Stimulated activated CD8-positive, alpha-beta memory T cell treated with anti-CD3 and anti-CD28 coated beads, Interleukin-4, amount 100 ng/mL, for 48 hours (primary cell): ENCODE measurements at regions not wholly inside any gene's neighbourhood (a gene's known extent, or its start where the extent isn't known, plus 50 kb on each side); places are given as distances from the start of the nearest gene placed in this dataset.

Experiments used
- DNase-seq: peaks from one replicate; pipeline ENCODE4 v3.0.0-alpha.2; 2020

DNA sequence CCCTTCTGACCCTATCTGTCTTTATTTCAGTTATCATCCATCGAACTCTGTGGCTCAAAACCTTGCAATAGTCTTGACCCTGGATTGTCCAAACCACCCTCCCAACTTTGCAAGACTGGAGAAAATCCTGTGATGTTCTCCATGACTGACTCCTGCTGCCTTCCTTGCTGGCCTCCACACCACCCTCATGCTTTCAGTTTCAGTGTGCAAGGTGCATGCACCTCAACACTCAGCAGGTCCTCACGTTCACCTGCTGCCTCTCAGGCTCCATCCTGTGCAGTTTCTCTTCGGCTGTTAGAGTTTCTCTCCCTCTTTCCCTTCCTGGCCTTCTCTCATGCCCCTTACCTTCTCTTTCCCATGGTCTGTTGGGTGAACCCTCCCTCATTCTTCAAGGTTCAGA, 59.4 kb upstream of the ASIC2 start:
- DNase-seq = no peak

DNA sequence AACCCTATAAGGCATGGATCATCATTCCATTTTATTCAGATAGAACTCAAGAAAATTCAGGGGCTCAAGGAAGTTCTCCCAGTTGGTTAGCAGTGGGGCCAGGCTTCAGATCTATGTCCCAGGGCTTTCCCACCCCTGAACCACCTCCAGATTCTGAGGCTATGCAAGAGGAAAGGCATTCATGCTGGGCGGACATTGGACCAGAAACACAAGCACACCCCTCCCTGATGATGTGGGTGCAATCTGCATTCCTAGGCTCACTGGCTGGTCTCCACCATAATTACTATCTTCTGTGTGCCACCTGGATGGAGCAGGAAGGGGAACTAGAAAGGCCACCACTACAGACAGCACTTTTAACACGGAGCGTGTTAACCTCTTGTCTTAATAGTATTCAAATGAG, 63.2 kb upstream of the ASIC2 start:
- no peak for DNase-seq

DNA sequence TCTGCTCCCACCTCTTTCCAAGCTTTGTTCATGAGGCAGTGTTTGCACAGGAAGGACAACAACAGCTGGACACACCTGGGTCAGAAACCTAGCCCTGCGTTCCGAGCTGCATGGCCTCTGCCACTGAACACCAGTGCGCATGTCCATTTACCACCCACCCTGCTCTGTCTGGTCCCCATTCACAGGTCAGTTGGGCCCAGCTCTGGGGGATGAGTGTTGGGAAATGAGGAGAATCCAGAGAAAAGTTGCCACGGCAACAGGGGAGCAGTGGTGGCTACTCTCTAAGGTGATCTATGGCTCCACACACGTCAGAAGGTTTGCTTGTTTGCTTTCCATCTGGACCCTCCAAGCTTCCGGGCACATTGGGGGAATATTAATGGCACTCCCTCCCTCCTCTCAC, 70.4 kb upstream of the ASIC2 start:
- no peak for DNase-seq

DNA sequence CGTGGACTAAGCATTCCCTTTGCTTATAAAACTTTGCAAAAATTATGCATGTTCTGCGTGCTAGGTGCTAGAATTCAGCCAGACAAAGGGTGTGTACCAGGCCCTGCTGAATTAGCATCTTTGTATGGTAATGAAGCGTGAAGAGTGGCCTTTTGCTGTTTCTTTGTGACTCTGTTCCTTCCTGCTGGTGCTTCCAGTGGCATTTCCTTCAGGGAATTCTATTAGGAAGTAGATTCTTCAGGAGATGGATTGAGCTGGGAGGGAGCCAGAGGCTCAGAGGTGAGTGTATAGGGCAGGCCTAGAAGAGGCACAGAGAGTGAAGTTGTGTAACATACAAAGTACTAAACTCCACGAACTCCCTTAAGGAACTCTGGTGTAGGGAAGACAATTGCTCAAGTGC, 73.9 kb upstream of the ASIC2 start:
- no peak for DNase-seq

DNA sequence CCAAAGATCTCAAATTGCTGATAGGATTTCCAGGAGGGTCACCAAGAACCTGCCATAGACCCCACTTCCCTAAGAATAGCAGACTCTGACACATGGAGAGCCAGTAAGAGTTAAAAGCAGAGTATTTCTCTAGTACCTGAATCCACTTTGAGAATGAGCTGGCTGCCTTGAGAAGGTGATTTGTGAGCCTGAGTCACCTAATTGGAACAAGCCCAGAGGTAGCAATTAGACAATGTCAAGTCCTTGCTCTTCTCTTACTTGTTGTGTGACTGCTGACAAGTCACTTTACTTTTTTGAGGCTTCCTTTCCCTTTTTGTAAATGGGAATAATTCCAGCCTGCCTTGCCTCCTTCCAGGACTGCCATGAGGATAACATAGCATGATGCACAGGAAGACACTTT, 76.1 kb upstream of the ASIC2 start:
- no peak for DNase-seq

DNA sequence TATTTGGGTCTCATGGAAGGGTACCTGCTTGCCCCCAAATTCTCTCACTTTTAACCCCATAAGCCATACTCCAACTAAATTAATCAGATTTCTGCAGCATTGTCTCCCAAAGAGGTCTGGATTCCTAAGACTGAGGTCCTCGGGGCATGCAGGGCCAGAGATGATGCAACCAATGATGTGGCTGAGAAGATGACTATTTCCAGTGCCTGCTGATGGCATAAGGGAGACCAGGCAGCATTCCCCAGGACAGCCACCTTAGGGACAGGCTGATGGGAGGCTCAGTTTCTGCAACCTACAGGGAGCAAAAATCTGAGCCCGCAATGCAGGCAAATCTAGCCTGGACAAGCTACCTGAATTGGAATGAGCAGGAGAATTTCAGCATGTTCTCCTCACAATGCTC, 76.8 kb upstream of the ASIC2 start:
- no peak for DNase-seq

DNA sequence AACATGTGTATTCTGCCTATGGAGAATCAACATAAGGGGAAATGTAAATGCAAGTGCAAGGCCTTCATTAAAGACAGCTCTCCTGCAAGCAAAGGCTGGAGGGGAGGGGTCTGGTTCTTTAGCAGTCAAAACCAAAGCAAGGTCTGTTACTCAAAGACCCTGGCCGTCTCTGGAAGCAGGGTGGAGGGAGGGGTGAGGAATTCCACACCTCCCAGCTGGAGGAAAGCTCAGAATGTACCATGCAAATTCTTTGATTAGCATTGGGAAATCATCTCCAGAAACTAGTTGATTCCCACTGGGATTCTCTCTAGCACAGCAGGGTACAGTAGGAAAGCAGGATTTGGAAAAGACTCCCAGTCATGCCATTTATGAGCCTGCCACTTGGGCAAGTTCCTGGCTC, 77.3 kb upstream of the ASIC2 start:
- no peak for DNase-seq

DNA sequence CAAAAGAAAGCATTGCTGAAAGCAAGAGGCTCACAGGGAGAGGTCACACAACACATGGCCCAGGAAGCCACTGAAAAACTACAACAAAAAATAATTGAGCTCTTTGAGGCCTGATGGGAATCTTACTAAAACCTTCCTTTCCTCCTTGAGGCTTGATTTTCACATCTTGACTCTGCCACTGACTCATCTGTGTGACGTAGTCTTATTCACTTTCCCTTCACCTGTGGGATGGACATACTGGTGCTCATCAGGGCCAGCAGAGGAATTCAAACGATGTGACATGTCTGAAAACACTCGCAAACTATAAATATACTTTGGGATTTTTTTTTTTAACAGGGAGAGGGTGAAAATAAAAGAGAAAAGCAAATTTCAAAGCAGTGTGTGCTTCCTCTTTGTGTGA, 78.3 kb upstream of the ASIC2 start:
- DNase-seq = no peak

DNA sequence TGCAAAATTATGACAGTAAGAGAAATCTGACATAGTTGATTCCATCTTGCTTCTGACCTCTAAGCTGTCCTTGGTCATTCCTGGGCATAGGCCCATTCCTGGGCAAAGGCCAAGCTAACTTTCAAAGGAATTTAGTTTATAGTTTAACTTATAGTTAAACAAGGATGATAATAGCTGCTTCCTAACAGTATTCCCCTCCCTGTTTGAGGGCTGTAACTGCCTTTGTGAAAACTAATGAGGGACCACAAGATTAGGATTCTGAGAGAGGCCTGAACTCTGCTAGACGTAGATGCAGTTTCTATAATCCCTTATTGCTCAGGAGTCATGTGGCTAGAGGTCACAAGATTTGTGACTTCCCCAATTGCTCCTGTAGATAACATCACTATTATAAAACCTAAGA, 80.2 kb upstream of the ASIC2 start:
- DNase-seq = no peak

DNA sequence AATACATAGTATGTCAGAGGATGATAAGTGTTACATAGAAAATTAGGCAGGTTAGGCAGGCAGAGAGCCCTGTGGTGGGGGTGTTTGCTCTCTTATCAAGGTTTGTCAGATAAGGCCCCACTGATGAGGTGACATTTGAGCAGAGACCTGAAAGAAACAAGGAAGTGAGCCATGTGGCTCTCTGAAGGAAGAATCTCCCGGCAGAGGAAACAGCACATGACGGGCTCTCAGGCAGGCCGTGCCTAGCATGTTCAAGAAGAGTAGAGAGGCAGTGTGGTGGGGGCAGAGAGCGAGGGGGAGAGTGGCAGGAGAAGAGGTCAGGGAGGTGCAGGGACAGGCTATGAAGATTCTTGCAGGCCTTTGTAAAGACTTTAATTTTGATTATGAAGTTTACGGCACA, 82.0 kb upstream of the ASIC2 start:
- no peak for DNase-seq

DNA sequence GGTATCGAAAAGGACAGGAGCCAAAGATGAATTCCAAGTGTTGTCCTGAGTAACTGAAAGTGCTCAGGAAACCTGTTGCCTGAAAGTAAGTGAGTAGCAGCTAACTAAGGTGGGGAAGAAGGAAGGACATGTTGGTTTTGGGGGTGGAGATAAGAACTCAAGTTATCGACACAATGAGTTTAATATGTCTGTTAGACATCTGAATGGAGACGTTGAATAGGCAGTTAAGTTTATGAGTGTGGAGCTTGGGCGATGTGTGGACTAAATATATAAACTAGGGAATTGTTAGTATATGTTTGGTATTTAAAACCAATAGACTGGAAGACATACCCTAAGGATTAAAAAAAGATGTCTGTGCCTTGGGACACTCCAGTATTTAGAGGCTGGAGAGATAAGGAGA, 82.7 kb upstream of the ASIC2 start:
- no peak for DNase-seq

DNA sequence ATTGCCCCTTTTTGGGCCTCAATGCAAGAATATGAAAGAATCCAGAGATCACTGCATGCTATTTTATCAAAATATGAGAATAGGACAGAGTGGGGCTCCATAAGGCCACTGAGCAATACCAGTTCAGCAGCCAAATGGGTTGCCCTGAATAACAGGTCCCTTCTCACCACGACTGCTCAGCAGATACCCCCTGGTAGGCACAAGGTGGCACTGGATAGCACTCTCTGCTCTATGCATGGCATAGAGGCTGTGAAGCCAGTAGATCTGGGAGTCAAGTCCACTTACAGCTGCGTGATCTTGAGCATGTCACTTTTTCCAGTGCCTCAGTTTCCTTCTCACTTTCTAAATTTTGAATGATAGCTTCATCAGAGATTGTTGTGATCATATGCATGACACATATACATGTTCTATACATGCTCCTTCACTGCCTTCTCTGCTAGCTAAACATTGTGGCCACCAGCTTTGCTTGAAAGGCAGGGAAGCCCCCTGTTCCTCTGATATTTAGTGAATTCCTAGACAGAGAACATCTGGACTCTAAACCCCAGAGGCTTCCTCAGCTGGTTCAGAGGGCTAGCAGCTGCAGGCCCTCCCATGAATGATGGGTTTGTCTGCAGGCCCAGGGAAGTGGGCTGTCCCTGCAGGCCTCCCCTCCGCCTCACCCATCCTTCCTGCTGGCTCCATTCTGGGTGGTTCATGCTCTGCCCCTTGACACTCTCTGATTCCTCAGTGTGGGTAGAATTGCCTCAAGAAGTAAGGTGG, 84.9 kb upstream of the ASIC2 start:
- no peak for DNase-seq

DNA sequence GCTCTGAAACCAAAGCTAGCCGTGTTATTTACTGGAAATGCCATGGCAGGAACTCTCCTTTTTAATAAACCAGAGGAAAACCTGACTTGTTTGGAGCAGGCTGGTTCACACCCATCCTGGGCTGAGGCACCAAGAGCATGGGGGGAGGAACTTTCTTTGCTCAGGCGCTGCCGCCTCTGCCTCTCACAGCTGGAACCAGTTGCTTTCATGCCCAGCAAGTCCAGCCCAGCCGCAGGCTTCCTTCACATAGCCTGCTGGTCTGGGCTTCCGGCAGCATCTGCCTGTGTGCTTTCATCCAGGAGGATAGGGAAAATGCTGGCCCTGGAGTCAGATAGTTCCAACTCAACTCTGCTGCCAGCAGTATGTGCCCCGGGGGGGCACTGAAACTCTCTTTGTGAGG, 88.1 kb upstream of the ASIC2 start:
- DNase-seq = no peak

DNA sequence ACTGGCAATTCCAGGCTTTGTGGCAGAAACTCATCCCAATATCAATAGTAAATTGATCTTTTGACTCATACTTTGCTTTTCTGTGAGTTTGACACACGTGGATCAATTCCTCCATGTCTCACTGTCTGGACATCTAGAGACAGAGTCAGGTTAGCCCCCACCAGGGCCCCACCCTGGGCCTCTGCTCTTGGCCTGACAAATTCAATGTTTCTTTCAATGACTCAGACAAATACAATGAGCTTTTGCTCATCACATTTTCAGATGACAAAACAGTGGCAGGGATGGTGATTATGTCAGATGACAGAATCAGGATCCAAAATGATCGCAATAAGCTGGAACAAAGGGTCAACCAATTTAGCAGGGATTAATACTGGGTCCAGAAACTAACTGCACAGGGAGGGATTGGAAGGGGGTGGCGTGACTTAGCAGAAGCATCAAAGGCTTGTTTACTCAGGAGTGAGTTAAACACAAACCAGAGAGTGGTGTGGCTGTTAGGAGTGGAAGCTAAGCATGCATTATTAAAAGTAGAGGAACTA, 90.5 kb upstream of the ASIC2 start:
- no peak for DNase-seq

DNA sequence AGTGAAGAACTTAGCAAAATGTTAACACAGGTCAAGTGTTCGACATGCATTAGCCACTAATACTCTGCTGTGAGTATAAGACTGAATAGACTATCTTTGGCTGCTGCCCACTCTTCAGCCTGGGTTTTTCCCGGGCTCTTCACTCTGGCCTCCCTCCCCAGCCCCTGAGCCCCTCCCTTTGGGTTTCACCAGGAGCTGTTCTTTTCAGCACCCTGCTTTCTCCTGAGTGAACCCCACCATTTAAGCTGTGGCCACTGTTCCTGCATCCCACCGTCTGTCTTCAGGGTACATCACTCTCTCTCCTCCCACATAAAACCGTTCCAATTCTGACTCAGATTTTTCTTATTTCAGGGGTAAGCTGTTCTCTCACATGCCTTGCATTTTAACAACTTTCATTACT, 92.0 kb upstream of the ASIC2 start:
- DNase-seq = no peak

DNA sequence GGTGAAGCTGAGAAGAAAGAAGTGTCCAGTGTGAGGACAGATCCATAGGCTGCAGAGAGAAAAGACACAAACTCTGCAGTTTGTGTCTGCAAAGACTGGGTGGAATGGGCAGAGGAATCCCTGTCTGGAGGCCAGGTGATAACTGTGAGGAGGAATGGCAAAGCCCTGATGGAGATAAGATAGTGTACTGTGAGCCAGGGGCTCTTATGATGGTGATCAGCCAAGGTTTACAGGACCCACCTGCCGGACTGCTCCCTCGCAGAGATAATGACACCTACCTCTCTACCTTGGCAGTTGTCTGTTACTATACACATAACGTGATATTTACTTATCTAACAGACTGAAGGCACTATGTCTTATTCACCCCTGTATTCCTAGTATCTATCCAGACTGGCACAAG, 92.6 kb upstream of the ASIC2 start:
- DNase-seq = no peak

DNA sequence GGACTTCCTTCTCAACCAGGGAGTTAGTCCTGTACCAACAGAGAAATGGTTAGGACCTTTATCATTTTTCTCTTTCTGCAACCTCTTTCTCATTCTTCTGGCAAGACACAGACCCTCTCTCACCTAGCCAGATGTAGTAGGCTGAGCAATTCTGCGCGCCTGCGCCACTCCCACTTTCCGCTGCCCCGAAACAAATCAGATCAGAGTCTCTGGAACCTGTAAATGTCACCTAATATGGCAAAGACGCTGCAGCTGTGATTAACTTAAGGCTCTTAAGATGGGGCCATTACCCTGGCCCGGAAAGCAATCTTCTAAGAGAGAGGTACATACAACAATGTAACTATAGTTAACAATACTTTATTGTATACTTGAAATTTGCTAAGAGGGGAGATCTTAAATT, 94.3 kb upstream of the ASIC2 start:
- no peak for DNase-seq

DNA sequence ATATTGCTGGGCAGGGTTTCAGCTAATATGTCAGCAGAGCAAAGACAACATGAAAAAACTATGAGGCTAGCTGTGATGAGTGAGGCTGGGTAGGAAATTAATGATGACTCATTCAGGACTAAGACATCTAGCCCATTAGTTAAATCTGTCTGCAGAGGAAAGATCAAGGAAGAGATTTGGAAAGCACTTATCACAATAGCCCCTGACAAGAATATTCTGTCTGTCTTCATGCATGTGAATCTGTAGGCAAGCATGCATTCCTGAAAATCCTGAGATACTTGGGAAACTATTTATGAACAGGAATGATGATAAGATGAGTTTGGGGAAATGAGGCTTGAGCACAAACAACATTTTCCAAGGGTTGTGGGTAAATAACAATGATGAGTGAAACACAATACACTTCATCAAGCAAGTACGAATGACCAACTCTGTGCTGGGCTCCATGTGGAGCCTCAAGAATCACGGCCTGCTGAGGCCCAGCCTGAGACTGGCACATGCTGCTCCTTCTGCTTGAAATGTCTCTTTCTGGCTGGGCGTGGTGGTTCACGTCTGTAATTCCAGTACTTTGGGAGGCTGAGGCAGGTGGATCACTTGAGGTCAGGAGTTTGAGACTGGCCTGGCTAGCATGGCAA, 96.5 kb upstream of the ASIC2 start:
- no peak for DNase-seq

DNA sequence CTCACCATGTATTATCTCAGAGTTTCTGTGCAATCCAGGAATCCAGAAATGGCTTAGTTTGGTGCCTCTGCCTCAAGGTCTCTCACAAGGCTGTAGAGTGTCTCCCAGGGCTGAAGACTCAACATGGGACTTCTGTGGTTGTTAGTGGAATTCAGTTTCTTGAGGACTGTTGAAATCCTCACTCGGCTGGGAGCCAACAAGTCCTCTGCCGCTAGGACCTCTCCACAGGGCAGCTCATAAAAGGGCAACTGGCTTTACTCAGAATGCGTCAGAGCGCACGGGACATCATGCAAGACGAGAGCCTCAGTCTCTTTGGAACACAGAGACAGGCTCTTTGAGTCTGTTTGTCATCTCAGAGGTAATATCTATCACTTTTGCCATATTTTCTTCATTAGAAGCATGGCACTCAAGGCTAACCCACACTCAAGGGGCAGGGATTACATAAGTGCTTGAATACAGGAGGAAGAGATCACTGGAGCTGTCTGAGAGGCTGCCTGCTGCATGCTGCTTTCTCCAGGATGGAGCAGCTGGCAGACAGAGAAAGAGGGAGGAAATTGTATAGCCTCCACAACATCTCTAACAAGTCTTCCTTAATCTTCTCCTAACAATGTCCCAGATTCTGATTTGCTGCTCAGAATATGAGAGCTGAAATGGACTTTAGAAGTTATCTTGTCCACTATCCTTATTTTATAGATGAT, 97.5 kb upstream of the ASIC2 start:
- no peak for DNase-seq

DNA sequence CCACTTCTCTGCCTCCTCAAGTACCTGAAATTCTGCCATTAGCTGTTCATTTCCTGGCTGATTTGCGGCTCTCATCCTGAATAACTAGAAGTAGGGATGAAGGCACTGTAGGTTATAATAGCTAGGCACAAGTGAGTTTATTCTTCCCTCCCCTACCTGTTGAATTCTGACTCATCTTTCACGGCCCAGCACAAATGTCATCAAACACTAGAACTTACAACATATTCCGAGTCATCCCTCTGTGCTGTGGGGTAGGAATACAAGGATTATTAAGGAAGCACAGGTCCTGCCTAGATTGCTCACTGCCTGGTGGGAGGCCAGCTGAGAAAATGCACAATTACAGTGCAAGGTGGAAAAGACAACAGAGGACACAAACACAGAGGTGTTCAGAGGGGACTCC, 103.7 kb upstream of the ASIC2 start:
- no peak for DNase-seq

DNA sequence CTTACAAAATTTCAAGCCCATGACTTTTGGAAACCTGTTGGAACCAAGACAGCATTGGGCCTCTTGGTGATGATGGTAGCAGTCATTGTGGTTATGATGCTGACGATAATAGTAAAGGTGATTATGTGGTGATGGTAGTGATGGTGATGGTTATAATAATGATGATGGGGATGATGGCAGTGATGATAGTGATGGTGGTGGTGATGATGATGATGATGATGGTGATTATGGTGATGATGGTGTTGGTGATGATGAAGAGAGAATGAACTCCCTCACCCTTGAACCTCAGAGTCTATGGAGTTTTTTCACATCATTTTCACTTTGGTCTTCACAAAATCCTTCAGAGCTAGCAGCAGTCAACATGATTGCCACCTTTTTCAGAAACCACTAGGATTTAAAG, 105.3 kb upstream of the ASIC2 start:
- no peak for DNase-seq

DNA sequence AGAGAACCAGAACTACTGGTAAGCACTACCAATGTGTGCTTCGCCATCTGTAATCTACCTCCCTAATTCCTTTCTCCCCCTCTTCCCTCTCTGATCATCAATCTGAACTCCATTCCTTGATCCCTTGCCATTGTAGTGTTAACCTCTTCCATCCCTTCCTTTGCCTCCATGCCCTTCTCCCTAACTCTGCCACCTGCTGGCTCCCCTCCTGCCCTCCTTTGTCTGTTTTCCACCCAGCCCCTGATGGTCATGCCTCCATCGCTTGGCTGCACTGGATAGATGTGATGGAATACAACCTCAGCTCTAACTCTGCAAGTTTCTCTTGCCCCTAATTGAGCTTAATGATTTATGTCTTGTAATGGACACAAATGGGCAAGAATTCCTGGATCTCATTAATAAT, 108.2 kb upstream of the ASIC2 start:
- DNase-seq = no peak

DNA sequence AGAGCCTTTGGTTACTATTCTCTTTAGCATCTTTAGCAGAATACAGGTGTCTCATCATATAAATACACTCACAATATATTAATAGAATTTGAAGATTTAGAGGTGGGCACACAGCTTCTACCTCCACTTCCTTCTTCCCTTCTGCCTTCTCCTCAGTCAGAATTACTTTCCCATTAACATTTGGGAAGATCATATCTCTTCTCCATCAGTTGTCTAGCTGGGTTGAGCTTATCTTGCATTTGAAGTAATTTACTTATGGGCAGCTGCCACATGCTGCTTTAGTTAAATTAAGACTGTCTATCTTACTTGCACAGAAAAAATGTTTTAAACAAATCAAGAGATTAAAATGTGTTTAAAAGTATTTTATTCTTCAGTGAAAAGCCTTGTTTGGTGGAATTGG, 110.1 kb upstream of the ASIC2 start:
- no peak for DNase-seq

DNA sequence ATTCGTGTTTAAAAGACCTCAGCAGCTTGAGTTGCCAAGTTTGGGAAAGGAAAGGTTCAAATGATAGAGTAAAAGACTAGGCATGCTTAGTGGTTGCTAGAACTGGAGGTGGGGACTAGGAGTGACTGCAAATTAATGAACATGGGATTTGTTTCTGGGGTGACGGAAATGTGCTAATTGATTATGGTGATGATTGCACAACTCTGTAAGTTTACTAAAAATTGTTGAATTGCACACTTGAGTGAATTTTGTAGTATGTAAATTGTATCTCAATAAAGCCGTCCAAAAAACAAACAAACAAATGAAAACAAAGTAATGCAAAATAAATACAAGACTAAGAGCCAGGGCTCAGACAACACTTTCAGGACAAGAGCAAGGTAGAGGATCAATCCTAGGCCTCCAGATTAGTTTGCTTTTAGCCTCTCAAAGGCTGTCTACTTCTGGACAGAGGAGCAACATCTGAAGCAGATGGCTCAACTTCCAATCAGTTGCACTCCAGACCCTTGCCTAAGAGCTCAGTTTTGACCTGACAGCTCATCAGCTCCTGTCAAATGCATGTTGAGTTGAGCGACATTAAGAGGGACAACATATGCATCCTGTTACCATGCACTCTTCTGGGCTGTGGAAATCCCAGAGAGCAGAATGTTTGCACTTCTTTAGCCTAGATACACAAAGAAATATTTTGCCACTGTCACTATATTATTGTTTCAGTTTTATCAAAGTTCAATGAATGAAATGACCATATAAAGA, 111.2 kb upstream of the ASIC2 start:
- no peak for DNase-seq
